Prostate gland (tissue), 2 donors: ENCODE measurements at regions not wholly inside any gene's neighbourhood (a gene's known extent, or its start where the extent isn't known, plus 50 kb on each side); places are given as distances from the start of the nearest gene placed in this dataset.

Experiments used
- DNase-seq: peaks from one replicate; pipeline ENCODE4 v3.0.0-alpha.2; 2019; ENCODE audit warnings: low spot score
- H3K27ac ChIP-seq, 2 donors: fragments of 200-600 bp; sonication (generic); 2 replicates each; pipeline ENCODE4 v1.5.1; 2017 to 2019
- H3K27me3 ChIP-seq: fragments of 200-600 bp; sonication (generic); replicated peaks from 2 replicates; pipeline ENCODE4 v1.5.1; 2019; ENCODE audit not compliant: insufficient read depth
- H3K36me3 ChIP-seq, 2 donors: fragments of 200-600 bp; sonication (generic); 1 replicate in 1 of 2; 2 replicates in 1 of 2; pipeline versions ENCODE4 v1.5.1 to v1.8.1; 2017 to 2019
- H3K4me1 ChIP-seq: fragments of 200-600 bp; sonication (generic); replicated peaks from 2 replicates; pipeline ENCODE4 v1.5.1; 2019
- H3K4me3 ChIP-seq, 2 donors: fragments of 200-600 bp; sonication (generic); 2 replicates each; pipeline ENCODE4 v1.5.1; 2017 to 2019
- H3K9me3 ChIP-seq: fragments of 200-600 bp; sonication (generic); 2 replicates; pipeline ENCODE4 v1.5.1; 2017
- POLR2A ChIP-seq: fragments of 450-650 bp; IDR thresholded peaks from one replicate; pipeline ENCODE4 v1.6.1; 2016; ENCODE audit warnings: antibody characterized with exemption, mild to moderate bottlenecking
- POLR2AphosphoS5 ChIP-seq: sonication (generic); formaldehyde crosslinking; IDR thresholded peaks from one replicate; pipeline ENCODE4 v1.6.1; 2017; ENCODE audit warnings: antibody characterized with exemption
- WGBS: methylation state at CpG from one replicate; pipeline ENCODE4 v1.1.5; 2018; 5-methylcytosine and 5-hydroxymethylcytosine counted together
- intact Hi-C: fragments of 100-400 bp; cut with DNase I; formaldehyde crosslinking; loops from one replicate; pipeline ENCODE4 v1.14.2; 2022
- TF ChIP-seq, protein P1 (sequence below), 4 experiments: fragments of 200-600 bp in 2 of 4; fragments of 450-650 bp in 2 of 4; sonication (generic) in 2 of 4; IDR thresholded peaks; 1 replicate in 3 of 4; 2 replicates in 1 of 4; pipeline ENCODE4 v1.5.1; 2016 to 2019; ENCODE audit warnings: antibody characterized with exemption in 4 of 4, mild to moderate bottlenecking in 2 of 4, moderate library complexity in 2 of 4

DNA sequence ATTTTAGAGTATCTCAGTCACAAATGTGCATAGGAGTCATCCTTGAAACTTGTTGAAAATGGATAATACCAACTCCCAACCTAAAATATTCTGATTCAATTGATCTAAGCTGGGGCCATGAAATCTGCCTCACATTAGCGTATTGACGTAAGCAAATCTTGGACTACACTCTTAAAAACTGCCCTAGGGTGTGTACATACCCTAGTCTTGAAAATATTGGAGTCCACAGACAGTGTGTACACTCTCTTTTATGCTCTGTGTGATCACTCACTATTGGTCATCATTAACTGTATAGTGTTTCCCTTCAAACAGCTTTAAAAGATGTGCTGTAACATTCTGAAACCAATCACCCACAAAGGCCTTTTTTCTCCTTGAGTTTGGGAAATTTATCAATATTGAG is 102.9 kb upstream of the FERD3L start:
- H3K27ac ChIP-seq, result no peak overlapping the region
- H3K27me3 ChIP-seq, result no peaks in the 10 kb centered on the region
- intact Hi-C loops, result no loop called here
- H3K36me3 ChIP-seq, result no peaks in the 10 kb centered on the region
- DNase-seq, result no peak
- no peak overlapping the region for H3K4me3 ChIP-seq
- no peaks in the 10 kb centered on the region for H3K4me1 ChIP-seq
- no peak for TF ChIP-seq POLR2A
- no peak for TF ChIP-seq POLR2AphosphoS5
- TF ChIP-seq, protein P1, sequence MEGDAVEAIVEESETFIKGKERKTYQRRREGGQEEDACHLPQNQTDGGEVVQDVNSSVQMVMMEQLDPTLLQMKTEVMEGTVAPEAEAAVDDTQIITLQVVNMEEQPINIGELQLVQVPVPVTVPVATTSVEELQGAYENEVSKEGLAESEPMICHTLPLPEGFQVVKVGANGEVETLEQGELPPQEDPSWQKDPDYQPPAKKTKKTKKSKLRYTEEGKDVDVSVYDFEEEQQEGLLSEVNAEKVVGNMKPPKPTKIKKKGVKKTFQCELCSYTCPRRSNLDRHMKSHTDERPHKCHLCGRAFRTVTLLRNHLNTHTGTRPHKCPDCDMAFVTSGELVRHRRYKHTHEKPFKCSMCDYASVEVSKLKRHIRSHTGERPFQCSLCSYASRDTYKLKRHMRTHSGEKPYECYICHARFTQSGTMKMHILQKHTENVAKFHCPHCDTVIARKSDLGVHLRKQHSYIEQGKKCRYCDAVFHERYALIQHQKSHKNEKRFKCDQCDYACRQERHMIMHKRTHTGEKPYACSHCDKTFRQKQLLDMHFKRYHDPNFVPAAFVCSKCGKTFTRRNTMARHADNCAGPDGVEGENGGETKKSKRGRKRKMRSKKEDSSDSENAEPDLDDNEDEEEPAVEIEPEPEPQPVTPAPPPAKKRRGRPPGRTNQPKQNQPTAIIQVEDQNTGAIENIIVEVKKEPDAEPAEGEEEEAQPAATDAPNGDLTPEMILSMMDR (IDR thresholded peaks at IDR 0.05), result no peak
- 79% methylated on average over 2 of the region's 2 CpGs for WGBS
- H3K9me3 ChIP-seq, result no peaks in the 10 kb centered on the region

DNA sequence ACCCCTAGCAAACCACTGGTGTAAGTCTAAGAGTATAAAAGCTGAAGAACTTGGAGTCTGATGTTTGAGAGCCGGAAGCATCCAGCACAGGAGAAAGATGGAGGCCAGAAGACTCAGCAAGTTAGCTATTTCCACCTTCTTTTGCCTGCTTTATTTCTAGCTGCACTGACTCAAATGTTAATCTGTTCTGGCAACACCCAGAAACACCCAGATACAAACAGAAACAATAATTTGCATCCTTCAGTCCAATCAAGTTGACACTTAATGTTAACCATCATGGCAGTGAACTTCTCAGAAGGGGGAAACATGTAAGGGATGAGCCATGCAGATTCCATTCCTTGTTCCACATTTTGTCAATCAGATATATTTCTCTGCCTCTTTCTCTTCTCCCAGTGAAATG is 101.8 kb upstream of the FERD3L start:
- 100% methylated on average over 1 of the region's 1 CpG for WGBS
- Histone ChIP-seq H3K9me3 (no peaks in the 10 kb centered on the region), H3K4me1 (no peaks in the 10 kb centered on the region), H3K4me3 (no peak overlapping the region), H3K27me3 (no peaks in the 10 kb centered on the region), H3K27ac (no peak overlapping the region), H3K36me3 (no peaks in the 10 kb centered on the region)
- intact Hi-C loops, result no loop called here
- TF ChIP-seq POLR2AphosphoS5, result no peak
- TF ChIP-seq POLR2A, result no peak
- TF ChIP-seq, protein P1 (IDR thresholded peaks at IDR 0.05), result no peak
- no peak for DNase-seq

DNA sequence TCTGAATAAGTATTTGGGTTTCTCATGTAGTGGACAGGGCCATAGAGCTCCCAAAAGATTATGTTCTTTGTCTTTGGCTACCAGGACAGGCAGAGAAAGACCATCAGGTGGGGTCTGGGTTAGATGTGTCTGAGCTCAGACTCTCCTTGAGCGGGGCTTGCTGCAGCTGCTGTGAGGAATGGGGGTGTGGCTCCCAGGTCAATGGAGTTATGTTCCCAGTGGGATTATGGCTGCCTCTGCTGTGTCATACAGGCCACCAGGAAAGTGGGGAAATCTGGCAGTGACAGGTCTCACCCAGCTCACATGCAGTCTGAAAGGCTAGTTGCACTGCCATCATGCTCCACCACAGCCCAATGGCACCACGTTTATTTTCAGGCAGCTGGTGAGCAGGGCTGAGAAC is 97.0 kb upstream of the FERD3L start:
- Histone ChIP-seq H3K4me1 (no peaks in the 10 kb centered on the region), H3K9me3 (no peaks in the 10 kb centered on the region), H3K36me3 (no peaks in the 10 kb centered on the region), H3K27ac (no peak overlapping the region), H3K4me3 (no peak overlapping the region), H3K27me3 (no peaks in the 10 kb centered on the region)
- 83% methylated on average over 2 of the region's 2 CpGs for WGBS
- TF ChIP-seq, protein P1 (IDR thresholded peaks at IDR 0.05), result no peak
- TF ChIP-seq POLR2AphosphoS5, result no peak
- TF ChIP-seq POLR2A, result no peak
- intact Hi-C loops, result no loop called here
- no peak for DNase-seq

- Histone ChIP-seq H3K27me3 (no peaks in the 10 kb centered on the region), H3K27ac (no peak overlapping the region), H3K4me3 (no peak overlapping the region), H3K4me1 (no peaks in the 10 kb centered on the region), H3K36me3 (no peaks in the 10 kb centered on the region), H3K9me3 (no peaks in the 10 kb centered on the region)
- TF ChIP-seq, protein P1 (IDR thresholded peaks at IDR 0.05), result no peak
- TF ChIP-seq POLR2A (no peak), POLR2AphosphoS5 (no peak)
- intact Hi-C loops, result no loop called here
- WGBS, result 83% methylated on average over 3 of the region's 3 CpGs
- no peak for DNase-seq
These were observed 94.7 kb upstream of the FERD3L start for GRCh38 chr7:19239951-19240350.

- no peak for DNase-seq
These were observed 90.5 kb upstream of the FERD3L start for GRCh38 chr7:19235680-19236079.

More at GRCh38 chr7:19235680-19236079, 90.5 kb upstream of the FERD3L start:
- Histone ChIP-seq H3K9me3 (no peaks in the 10 kb centered on the region), H3K4me1 (no peaks in the 10 kb centered on the region), H3K27me3 (no peaks in the 10 kb centered on the region), H3K27ac (no peak overlapping the region), H3K36me3 (no peaks in the 10 kb centered on the region), H3K4me3 (no peak overlapping the region)
- no peak for TF ChIP-seq POLR2AphosphoS5
- no peak for TF ChIP-seq POLR2A
- TF ChIP-seq, protein P1 (IDR thresholded peaks at IDR 0.05), result no peak
- intact Hi-C loops, result no loop called here
- WGBS, result 64% methylated on average over 5 of the region's 5 CpGs
